H1 (cell line): ENCODE measurements at regions not wholly inside any gene's neighbourhood (a gene's known extent, or its start where the extent isn't known, plus 50 kb on each side); places are given as distances from the start of the nearest gene placed in this dataset.

Experiments used
- BACH1 ChIP-seq: IDR thresholded peaks from 2 replicates; pipeline ENCODE4 v1.6.1; 2012; ENCODE audit warnings: low read length, improper control_type of control experiment
- CEBPB ChIP-seq: IDR thresholded peaks from 2 replicates; pipeline ENCODE4 v1.6.1; 2012; ENCODE audit warnings: low read depth, low read length
- KDM5A ChIP-seq: fragments of 200-600 bp; IDR thresholded peaks from 2 replicates; pipeline ENCODE4 v1.7.1; 2012; ENCODE audit warnings: mild to moderate bottlenecking, low read length, inconsistent platforms, mixed read lengths
- POLR2AphosphoS5 ChIP-seq: IDR thresholded peaks from 2 replicates; pipeline ENCODE4 v1.6.1; 2011; ENCODE audit warnings: low read depth, low read length
- RAD21 ChIP-seq, 2 experiments: IDR thresholded peaks in 1 of 2; conservative IDR thresholded peaks in 1 of 2; 2 replicates each; pipeline ENCODE4 v1.6.1; 2011; ENCODE audit warnings: low read depth in 2 of 2, low read length in 2 of 2, improper control_type of control experiment in 1 of 2, inconsistent platforms in 1 of 2, mild to moderate bottlenecking in 1 of 2, moderate library complexity in 1 of 2
- SP1 ChIP-seq: IDR thresholded peaks from 2 replicates; pipeline ENCODE4 v1.6.1; 2011; ENCODE audit warnings: low read depth, low read length
- SRF ChIP-seq: IDR thresholded peaks from 2 replicates; pipeline ENCODE4 v1.6.1; 2011; ENCODE audit warnings: mild to moderate bottlenecking, low read depth, low read length, moderate library complexity
- TBP ChIP-seq: IDR thresholded peaks from 2 replicates; pipeline ENCODE4 v1.6.1; 2011; ENCODE audit warnings: low read depth, low read length, improper control_type of control experiment
- TF ChIP-seq, protein P1 (sequence below): fragments of 300-600 bp; sonication (generic); IDR thresholded peaks from 2 replicates; pipeline ENCODE4 v1.7.1; 2012; ENCODE audit warnings: low read length, moderate library complexity, mild to moderate bottlenecking, inconsistent platforms; ENCODE audit not compliant: insufficient replicate concordance
- TF ChIP-seq, protein P2 (sequence below): IDR thresholded peaks from 2 replicates; pipeline ENCODE4 v1.6.1; 2012; ENCODE audit warnings: low read length, inconsistent platforms

DNA sequence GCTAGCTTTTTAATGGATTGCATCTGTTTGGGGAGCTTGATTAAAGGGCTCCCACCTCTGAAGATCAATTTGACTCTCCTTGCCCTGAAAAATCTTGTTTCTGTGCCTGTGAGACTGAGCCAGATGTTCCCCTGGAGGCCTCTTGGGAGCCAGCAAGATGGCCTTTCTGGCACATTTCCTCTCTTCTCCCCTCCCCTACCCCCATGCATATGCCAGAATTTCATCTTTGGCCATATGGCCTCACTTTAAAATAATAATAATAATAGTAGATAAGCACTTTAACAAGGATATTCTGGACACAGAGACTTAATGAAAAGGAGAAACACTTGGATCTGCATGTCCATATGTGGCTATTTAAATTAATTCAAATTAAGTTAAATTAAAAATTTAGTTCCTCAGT, 144.1 kb upstream of the CES5A start (continued):
- TF ChIP-seq, protein P1, sequence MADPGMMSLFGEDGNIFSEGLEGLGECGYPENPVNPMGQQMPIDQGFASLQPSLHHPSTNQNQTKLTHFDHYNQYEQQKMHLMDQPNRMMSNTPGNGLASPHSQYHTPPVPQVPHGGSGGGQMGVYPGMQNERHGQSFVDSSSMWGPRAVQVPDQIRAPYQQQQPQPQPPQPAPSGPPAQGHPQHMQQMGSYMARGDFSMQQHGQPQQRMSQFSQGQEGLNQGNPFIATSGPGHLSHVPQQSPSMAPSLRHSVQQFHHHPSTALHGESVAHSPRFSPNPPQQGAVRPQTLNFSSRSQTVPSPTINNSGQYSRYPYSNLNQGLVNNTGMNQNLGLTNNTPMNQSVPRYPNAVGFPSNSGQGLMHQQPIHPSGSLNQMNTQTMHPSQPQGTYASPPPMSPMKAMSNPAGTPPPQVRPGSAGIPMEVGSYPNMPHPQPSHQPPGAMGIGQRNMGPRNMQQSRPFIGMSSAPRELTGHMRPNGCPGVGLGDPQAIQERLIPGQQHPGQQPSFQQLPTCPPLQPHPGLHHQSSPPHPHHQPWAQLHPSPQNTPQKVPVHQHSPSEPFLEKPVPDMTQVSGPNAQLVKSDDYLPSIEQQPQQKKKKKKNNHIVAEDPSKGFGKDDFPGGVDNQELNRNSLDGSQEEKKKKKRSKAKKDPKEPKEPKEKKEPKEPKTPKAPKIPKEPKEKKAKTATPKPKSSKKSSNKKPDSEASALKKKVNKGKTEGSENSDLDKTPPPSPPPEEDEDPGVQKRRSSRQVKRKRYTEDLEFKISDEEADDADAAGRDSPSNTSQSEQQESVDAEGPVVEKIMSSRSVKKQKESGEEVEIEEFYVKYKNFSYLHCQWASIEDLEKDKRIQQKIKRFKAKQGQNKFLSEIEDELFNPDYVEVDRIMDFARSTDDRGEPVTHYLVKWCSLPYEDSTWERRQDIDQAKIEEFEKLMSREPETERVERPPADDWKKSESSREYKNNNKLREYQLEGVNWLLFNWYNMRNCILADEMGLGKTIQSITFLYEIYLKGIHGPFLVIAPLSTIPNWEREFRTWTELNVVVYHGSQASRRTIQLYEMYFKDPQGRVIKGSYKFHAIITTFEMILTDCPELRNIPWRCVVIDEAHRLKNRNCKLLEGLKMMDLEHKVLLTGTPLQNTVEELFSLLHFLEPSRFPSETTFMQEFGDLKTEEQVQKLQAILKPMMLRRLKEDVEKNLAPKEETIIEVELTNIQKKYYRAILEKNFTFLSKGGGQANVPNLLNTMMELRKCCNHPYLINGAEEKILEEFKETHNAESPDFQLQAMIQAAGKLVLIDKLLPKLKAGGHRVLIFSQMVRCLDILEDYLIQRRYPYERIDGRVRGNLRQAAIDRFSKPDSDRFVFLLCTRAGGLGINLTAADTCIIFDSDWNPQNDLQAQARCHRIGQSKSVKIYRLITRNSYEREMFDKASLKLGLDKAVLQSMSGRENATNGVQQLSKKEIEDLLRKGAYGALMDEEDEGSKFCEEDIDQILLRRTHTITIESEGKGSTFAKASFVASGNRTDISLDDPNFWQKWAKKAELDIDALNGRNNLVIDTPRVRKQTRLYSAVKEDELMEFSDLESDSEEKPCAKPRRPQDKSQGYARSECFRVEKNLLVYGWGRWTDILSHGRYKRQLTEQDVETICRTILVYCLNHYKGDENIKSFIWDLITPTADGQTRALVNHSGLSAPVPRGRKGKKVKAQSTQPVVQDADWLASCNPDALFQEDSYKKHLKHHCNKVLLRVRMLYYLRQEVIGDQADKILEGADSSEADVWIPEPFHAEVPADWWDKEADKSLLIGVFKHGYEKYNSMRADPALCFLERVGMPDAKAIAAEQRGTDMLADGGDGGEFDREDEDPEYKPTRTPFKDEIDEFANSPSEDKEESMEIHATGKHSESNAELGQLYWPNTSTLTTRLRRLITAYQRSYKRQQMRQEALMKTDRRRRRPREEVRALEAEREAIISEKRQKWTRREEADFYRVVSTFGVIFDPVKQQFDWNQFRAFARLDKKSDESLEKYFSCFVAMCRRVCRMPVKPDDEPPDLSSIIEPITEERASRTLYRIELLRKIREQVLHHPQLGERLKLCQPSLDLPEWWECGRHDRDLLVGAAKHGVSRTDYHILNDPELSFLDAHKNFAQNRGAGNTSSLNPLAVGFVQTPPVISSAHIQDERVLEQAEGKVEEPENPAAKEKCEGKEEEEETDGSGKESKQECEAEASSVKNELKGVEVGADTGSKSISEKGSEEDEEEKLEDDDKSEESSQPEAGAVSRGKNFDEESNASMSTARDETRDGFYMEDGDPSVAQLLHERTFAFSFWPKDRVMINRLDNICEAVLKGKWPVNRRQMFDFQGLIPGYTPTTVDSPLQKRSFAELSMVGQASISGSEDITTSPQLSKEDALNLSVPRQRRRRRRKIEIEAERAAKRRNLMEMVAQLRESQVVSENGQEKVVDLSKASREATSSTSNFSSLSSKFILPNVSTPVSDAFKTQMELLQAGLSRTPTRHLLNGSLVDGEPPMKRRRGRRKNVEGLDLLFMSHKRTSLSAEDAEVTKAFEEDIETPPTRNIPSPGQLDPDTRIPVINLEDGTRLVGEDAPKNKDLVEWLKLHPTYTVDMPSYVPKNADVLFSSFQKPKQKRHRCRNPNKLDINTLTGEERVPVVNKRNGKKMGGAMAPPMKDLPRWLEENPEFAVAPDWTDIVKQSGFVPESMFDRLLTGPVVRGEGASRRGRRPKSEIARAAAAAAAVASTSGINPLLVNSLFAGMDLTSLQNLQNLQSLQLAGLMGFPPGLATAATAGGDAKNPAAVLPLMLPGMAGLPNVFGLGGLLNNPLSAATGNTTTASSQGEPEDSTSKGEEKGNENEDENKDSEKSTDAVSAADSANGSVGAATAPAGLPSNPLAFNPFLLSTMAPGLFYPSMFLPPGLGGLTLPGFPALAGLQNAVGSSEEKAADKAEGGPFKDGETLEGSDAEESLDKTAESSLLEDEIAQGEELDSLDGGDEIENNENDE, result no peak
- no peak for TF ChIP-seq KDM5A
- TF ChIP-seq CEBPB, result no peak
- no peak for TF ChIP-seq BACH1
- TF ChIP-seq RAD21 (IDR thresholded peaks at IDR 0.05 in 1 of 2, conservative IDR thresholded peaks at IDR 0.05 in 1 of 2; ENCODE audit: low read depth in 2 of 2, low read length in 2 of 2), result no peak
- TF ChIP-seq, protein P2, sequence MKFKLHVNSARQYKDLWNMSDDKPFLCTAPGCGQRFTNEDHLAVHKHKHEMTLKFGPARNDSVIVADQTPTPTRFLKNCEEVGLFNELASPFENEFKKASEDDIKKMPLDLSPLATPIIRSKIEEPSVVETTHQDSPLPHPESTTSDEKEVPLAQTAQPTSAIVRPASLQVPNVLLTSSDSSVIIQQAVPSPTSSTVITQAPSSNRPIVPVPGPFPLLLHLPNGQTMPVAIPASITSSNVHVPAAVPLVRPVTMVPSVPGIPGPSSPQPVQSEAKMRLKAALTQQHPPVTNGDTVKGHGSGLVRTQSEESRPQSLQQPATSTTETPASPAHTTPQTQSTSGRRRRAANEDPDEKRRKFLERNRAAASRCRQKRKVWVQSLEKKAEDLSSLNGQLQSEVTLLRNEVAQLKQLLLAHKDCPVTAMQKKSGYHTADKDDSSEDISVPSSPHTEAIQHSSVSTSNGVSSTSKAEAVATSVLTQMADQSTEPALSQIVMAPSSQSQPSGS, result no peak
- no peak for TF ChIP-seq SP1
- no peak for TF ChIP-seq TBP
- TF ChIP-seq SRF, result no peak
- no peak for TF ChIP-seq POLR2AphosphoS5
